ENCODE measurements at regions not wholly inside any gene's neighbourhood (a gene's known extent, or its start where the extent isn't known, plus 50 kb on each side); places are given as distances from the start of the nearest gene placed in this dataset.

GRCh38 chr5:54882101-54882500 is 103.3 kb downstream of the ESM1 start:
- Histone ChIP-seq H3K27me3 (ENCODE audit: insufficient read depth) (peaks cover 37% of the 10 kb centered on the region), H3K4me3 (no peak overlapping the region), H3K36me3 (ENCODE audit: insufficient read depth) (peaks cover 7% of the 10 kb centered on the region; the same call in 1 of the 2 replicates), H3K9me2 (ENCODE audit: insufficient read depth) (peaks cover 3% of the 10 kb centered on the region; the same call in 1 of the 2 replicates), H3K27ac (ENCODE audit: low read depth) (no peak overlapping the region), H2AFZ (no peak overlapping the region), H3K79me2 (replicated peaks; ENCODE audit: insufficient read depth) (no peaks in the 10 kb centered on the region), H3K4me2 (peak overlapping the region; percentile 76; the same call in 1 of the 2 replicates), H3K4me1 (ENCODE audit: insufficient read depth) (peaks cover 18% of the 10 kb centered on the region), H4K20me1 (replicated peaks; ENCODE audit: insufficient read depth) (no peaks in the 10 kb centered on the region), H3F3A (replicated peaks; ENCODE audit: low read depth) (no peaks in the 10 kb centered on the region)
- Mint-ChIP-seq H3K36me3 (ENCODE audit: low read depth) (peaks cover 27% of the 10 kb centered on the region), H3K4me1 (peaks cover 31% of the 10 kb centered on the region), H3K27ac (no peak overlapping the region), H3K27me3 (ENCODE audit: insufficient read depth, low read depth, poor library complexity) (peaks cover 21% of the 10 kb centered on the region), H3K9me3 (peaks cover 33% of the 10 kb centered on the region), H3K4me3 (no peak overlapping the region)
- TF ChIP-seq EZH2phosphoT487 (IDR thresholded peaks at IDR 0.05; ENCODE audit: unreplicated experiment) (no peak), POLR2AphosphoS5 (IDR thresholded peaks at IDR 0.05; ENCODE audit: low read depth) (no peak), JUNB (IDR thresholded peaks at IDR 0.05; ENCODE audit: unreplicated experiment) (no peak), ZNF114 (CRISPR knock-in tag; IDR thresholded peaks at IDR 0.05) (no peak), NANOG (IDR thresholded peaks at IDR 0.05; ENCODE audit: borderline replicate concordance) (no peak), ZNF331 (CRISPR knock-in tag; IDR thresholded peaks at IDR 0.05; ENCODE audit: low read depth) (no peak), CREB1 (CRISPR knock-in tag; IDR thresholded peaks at IDR 0.05; ENCODE audit: low read depth) (no peak), ZNF462 (CRISPR knock-in tag; IDR thresholded peaks at IDR 0.05) (no peak)
- TF ChIP-seq, protein P1, sequence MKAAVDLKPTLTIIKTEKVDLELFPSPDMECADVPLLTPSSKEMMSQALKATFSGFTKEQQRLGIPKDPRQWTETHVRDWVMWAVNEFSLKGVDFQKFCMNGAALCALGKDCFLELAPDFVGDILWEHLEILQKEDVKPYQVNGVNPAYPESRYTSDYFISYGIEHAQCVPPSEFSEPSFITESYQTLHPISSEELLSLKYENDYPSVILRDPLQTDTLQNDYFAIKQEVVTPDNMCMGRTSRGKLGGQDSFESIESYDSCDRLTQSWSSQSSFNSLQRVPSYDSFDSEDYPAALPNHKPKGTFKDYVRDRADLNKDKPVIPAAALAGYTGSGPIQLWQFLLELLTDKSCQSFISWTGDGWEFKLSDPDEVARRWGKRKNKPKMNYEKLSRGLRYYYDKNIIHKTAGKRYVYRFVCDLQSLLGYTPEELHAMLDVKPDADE (IDR thresholded peaks at IDR 0.05) = no peak
- TF ChIP-seq, protein P2, sequence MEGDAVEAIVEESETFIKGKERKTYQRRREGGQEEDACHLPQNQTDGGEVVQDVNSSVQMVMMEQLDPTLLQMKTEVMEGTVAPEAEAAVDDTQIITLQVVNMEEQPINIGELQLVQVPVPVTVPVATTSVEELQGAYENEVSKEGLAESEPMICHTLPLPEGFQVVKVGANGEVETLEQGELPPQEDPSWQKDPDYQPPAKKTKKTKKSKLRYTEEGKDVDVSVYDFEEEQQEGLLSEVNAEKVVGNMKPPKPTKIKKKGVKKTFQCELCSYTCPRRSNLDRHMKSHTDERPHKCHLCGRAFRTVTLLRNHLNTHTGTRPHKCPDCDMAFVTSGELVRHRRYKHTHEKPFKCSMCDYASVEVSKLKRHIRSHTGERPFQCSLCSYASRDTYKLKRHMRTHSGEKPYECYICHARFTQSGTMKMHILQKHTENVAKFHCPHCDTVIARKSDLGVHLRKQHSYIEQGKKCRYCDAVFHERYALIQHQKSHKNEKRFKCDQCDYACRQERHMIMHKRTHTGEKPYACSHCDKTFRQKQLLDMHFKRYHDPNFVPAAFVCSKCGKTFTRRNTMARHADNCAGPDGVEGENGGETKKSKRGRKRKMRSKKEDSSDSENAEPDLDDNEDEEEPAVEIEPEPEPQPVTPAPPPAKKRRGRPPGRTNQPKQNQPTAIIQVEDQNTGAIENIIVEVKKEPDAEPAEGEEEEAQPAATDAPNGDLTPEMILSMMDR (conservative IDR thresholded peaks at IDR 0.05; ENCODE audit: low read depth in 2 of 2) = no peak
- TF ChIP-seq, protein P3, sequence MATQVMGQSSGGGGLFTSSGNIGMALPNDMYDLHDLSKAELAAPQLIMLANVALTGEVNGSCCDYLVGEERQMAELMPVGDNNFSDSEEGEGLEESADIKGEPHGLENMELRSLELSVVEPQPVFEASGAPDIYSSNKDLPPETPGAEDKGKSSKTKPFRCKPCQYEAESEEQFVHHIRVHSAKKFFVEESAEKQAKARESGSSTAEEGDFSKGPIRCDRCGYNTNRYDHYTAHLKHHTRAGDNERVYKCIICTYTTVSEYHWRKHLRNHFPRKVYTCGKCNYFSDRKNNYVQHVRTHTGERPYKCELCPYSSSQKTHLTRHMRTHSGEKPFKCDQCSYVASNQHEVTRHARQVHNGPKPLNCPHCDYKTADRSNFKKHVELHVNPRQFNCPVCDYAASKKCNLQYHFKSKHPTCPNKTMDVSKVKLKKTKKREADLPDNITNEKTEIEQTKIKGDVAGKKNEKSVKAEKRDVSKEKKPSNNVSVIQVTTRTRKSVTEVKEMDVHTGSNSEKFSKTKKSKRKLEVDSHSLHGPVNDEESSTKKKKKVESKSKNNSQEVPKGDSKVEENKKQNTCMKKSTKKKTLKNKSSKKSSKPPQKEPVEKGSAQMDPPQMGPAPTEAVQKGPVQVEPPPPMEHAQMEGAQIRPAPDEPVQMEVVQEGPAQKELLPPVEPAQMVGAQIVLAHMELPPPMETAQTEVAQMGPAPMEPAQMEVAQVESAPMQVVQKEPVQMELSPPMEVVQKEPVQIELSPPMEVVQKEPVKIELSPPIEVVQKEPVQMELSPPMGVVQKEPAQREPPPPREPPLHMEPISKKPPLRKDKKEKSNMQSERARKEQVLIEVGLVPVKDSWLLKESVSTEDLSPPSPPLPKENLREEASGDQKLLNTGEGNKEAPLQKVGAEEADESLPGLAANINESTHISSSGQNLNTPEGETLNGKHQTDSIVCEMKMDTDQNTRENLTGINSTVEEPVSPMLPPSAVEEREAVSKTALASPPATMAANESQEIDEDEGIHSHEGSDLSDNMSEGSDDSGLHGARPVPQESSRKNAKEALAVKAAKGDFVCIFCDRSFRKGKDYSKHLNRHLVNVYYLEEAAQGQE (IDR thresholded peaks at IDR 0.05; ENCODE audit: unreplicated experiment) = no peak
- ATAC-seq (no peak), DNase-seq (ENCODE audit: low spot score) (no peak)

Data from GM23338 (cell line).